CD4-positive, alpha-beta T cell treated with Interleukin-12 subunit alpha and Interleukin-12 subunit beta, for 1 hour (primary cell): ENCODE measurements at regions not wholly inside any gene's neighbourhood (a gene's known extent, or its start where the extent isn't known, plus 50 kb on each side); places are given as distances from the start of the nearest gene placed in this dataset.

Experiments
- DNase-seq: peaks from one replicate; pipeline ENCODE4 v3.0.0-alpha.2; 2020

- DNase-seq: no peak
Measured at GRCh38 chr7:45359250-45359649, 201.7 kb downstream of the RAMP3 start.

- no peak for DNase-seq
Measured at GRCh38 chr7:45359776-45360175, 202.2 kb downstream of the RAMP3 start.

GRCh38 chr7:45363669-45364068, 206.1 kb downstream of the RAMP3 start:
- no peak for DNase-seq

DNA sequence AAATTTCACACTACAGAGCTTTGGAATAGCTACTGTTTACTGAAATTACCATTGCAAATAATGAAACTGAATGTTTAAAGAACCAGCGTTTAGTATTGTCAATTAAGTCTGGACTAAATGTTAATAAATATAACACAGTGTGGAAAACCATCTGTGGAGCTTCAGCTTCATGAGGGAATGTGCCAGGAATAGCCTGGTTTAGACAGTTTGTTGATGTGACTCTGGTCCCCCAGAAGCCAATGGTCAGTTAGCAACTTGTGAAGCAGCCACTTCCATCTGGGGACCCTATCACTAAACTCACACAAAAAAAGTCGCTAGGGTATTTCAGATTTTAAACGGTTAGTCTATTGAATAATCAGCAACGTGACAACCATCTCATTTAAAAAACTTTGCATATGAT, 207.8 kb downstream of the RAMP3 start:
- no peak for DNase-seq

GRCh38 chr7:45366475-45366874, 207.7 kb upstream of the ADCY1 start:
- no peak for DNase-seq

- no peak for DNase-seq
Measured at GRCh38 chr7:45367026-45367425, 207.1 kb upstream of the ADCY1 start.

- DNase-seq: no peak
Measured at GRCh38 chr7:45368129-45368807, 205.9 kb upstream of the ADCY1 start.

DNA sequence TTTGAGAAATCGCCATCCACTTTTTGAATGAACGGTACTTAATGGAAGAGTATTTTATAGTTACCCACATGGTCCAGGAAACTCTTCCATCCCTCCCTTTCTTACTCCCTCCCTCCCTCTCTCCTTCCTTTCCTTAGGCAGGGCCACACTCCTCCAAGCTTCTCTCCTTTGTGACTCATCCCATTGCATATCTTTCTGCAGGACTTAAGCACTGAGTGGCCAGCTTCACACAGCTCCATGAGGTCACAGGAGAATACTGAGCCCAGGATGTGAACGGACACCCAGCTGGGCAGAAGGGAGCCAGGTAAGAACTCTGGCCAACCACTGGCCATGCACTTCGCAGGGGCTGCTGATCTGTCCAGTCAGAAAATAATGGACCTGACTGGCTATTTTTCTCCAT, 189.7 kb upstream of the ADCY1 start:
- DNase-seq: no peak

- DNase-seq: no peak
Measured at GRCh38 chr7:45387837-45388236, 186.3 kb upstream of the ADCY1 start.

GRCh38 chr7:45389073-45389872, 184.9 kb upstream of the ADCY1 start:
- DNase-seq: no peak

DNA sequence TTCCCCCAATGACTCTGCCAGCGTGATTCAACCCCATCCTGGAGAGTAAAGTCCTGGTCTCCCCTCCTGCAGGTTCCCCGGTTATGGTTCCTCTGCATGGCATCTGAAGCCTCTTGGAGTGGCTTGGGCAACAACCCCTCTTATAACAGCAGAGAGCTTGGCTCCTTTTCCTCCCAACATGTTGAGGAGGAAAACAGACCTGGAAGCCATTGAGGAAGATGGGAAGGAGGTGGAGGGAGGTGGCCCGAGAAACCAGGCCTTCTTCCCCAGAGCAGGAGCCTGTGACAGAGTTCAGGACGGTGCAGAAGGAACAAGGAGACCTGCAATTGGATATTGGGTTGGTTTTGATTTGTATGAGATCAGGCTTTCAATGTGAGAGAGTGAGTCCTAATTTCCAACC, 184.0 kb upstream of the ADCY1 start:
- no peak for DNase-seq

- no peak for DNase-seq
Measured at GRCh38 chr7:45390731-45391130, 183.4 kb upstream of the ADCY1 start.

DNA sequence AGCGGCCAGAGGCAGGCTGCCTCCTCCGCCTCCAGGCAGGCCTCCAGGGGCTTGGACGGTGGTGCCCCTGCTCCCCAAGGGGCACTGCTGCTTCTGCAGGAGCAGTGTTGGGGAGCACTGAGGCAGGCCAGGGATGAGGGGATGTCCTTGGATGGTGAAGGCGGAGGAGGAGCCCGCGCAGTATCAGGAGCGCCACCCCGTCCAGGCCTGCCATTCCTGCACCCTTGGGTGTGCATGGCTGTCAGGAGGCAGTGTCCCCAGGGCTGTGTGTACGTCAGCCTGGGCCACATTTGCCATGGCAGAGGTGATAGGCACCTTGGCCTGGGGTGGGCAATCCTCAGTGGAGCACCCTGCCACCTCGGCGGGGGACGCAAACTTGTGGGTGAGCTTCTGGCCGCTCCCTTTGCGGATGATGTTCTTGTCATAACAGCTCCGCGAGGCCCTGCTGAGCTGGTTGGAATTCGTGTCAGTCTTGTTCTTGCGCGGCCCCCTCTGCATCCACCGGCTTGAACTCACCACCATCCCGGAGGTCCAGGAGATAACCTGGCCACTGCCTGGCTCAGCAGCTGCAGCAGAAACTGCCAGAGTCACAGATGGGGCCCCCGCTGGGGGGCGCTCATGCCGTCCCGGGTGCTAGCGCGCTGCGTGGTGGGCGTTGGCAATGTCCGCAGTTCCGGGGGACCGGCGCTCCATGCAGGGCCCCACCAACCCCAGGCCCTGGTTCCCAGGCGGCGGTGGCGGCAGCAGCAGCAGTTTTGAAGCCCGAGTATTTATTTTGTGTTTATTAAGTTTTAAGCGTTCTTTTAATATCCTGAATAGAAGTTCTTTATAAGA, 182.3 kb upstream of the ADCY1 start:
- no peak for DNase-seq

DNA sequence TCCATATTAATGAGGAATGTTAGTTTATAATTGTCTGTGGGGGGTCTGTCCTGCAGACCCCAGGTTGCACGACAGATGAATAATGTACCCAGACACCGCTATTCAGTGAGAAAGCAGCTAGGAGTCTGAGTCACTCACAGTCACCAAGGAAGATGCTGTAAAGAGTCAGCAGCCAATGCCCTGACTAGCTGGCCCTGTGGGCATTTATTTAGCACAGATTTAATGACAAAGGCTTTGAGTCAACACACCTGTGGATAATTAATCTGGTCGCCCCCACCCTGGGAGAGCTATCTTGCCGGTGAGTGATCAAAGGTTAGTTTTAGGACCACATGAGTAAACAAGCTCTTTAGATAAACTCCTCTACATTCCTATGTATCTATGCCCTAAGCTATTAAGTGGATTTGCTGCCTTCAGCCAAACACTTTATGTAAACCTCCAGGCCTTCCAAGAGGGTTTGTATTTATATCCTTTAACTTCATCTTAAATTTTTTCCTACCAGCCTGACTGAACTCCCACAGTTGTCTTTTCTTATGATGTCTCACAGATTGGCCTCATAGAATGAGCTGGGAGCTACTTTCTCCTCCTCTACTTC, 180.0 kb upstream of the ADCY1 start:
- DNase-seq: no peak

GRCh38 chr7:45399069-45399468, 175.1 kb upstream of the ADCY1 start:
- no peak for DNase-seq

GRCh38 chr7:45400680-45401079, 173.5 kb upstream of the ADCY1 start:
- DNase-seq: no peak

DNA sequence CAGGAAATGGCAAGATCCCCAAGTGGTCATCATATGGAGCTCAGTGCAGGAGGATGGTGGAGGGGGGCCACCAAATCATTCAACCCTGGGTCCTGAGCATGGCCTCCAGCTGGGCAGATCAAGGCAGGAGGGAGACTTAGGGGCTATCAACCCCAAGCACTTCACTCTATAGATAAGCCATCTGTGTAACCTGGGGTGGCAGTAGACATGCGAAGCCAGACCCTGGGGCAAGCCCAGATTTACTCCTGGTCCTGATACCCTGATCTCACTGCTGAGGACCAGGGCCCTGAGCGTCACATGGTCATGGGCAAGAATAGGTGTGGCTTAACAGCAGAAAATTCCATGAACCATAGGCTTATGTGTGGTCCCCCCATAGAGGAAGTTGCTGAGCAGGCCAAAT, 173.0 kb upstream of the ADCY1 start:
- no peak for DNase-seq

DNA sequence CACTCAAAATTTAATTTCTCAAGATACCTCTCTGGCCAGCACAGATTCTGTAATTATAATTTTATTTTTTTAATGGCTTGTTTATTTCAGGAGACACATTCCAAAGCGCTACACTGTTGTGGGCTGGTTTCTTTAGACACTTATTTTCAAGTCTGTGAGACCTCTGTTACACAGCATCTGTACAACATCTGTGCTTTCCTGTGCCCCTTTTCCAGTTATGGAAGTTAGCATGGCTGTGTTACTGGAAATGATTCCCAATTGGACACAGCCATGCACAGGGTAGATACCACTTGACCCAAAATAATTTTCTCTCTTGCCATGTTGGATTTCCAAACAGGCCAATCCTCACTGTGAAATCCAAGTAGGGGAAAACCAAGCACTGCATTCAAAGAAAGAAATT, 172.3 kb upstream of the ADCY1 start:
- no peak for DNase-seq

GRCh38 chr7:45402480-45403218, 171.5 kb upstream of the ADCY1 start:
- DNase-seq: no peak

GRCh38 chr7:45404622-45405021, 169.5 kb upstream of the ADCY1 start:
- no peak for DNase-seq

DNA sequence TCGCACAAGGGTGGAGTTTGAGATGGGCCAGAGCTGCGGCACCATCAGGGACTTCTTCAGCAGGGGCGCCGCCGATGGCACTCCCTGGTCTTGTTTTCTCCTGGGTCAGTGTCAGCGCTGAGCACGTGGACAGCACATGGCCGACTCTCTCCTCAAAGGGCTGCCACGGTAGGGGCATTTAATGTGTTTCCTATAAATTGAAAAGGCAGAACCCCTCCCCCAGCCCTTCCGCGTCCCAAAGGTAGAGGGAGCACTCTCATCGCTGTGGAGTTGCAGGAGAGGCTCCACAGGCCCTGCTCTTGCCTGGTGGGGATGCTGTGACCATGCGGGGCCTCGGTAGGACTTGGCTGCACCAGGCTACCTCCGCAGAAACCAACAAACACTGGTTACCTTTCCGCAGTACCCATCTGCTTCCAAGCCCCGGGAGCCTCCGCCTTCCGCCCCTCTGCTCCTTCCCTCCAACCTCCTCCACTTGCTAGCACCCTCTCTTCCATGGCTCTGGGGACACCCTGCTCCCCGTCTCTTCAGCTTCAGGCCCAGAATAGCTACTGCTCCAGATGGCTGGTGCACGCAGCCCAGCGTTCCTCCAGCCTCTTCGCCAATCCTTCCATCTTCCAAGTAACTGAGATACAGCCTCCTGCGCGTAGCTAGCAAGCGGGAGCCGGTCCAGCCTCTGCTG, 166.3 kb upstream of the ADCY1 start:
- no peak for DNase-seq

- no peak for DNase-seq
Measured at GRCh38 chr7:45408409-45408737, 165.8 kb upstream of the ADCY1 start.
